Psoas muscle (tissue), 7 donors: ENCODE measurements at regions not wholly inside any gene's neighbourhood (a gene's known extent, or its start where the extent isn't known, plus 50 kb on each side); places are given as distances from the start of the nearest gene placed in this dataset.

Experiments used
- ATAC-seq, 4 donors: fragments of 200-7000 bp; cut with Tn5 transposase; one replicate each; pipeline ENCODE4 v1.9.1; 2020; ENCODE audit warnings: moderate library complexity in 3 of 4, mild to moderate bottlenecking in 2 of 4
- DNase-seq, 2 donors: peaks; one replicate each; pipeline ENCODE4 v3.0.0-alpha.2; 2020
- H3K27ac ChIP-seq: fragments of 200-600 bp; one replicate; pipeline ENCODE4 v1.8.0; 2022
- H3K27me3 ChIP-seq, 3 donors: fragments of 200-600 bp in 1 of 3; one replicate each; pipeline versions ENCODE4 v1.6.1 to v1.8.0; 2013 to 2022; ENCODE audit warnings: low read length in 2 of 3, mild to moderate bottlenecking in 2 of 3, moderate library complexity in 1 of 3; ENCODE audit not compliant: insufficient read depth in 3 of 3
- H3K36me3 ChIP-seq, 2 donors: fragments of 200-600 bp in 1 of 2; one replicate each; pipeline versions ENCODE4 v1.6.1 to v1.8.0; 2013 to 2022; ENCODE audit warnings: low read depth in 1 of 2, mild to moderate bottlenecking in 1 of 2, moderate library complexity in 1 of 2; ENCODE audit not compliant: insufficient read depth in 1 of 2
- H3K4me1 ChIP-seq: fragments of 200-600 bp; one replicate; pipeline ENCODE4 v1.8.0; 2022
- H3K4me3 ChIP-seq: fragments of 200-600 bp; one replicate; pipeline ENCODE4 v1.8.0; 2022; ENCODE audit warnings: mild to moderate bottlenecking
- H3K9me3 ChIP-seq: fragments of 200-600 bp; one replicate; pipeline ENCODE4 v1.8.0; 2022
- CTCF ChIP-seq: fragments of 200-600 bp; IDR thresholded peaks from one replicate; pipeline ENCODE4 v1.8.0; 2022; ENCODE audit warnings: antibody characterized with exemption
- WGBS, 3 donors: extraction: QIAGEN DNeasy Blood & Tissue Kit; methylation state at CpG; one replicate each; pipeline versions ENCODE4 v1.1.6 to v1.1.7; 2013; 5-methylcytosine and 5-hydroxymethylcytosine counted together
- intact Hi-C, 2 donors: fragments of 100-400 bp; cut with DNase I; formaldehyde crosslinking; loops; one replicate each; pipeline versions ENCODE4 v1.11.0 to v1.14.2; 2022
- donor health status: healthy with polysubstance abuse.
- donor health status: DM: no; HTN: no; CAD: no; lungs with moderate emphysema.
- donor health status: Bipolar disorder and iron deficiency.
- donor health status: healthy.
- donor health status: DM: yes; HTN: yes; CAD: no.
- donor health status: DM: no; HTN: no; CAD: no.
- donor health status: DM: yes; HTN: yes; CAD: no.

GRCh38 chr5:168167338-168167737 is 124.1 kb upstream of the WWC1 start:
- Histone ChIP-seq H3K27me3 (peaks cover 0 to 2% (median 0%) of the 10 kb centered on the region in 3 donors), H3K36me3 (no peaks in the 10 kb centered on the region), H3K4me3 (no peak overlapping the region), H3K9me3 (no peaks in the 10 kb centered on the region), H3K27ac (no peak overlapping the region), H3K4me1 (no peaks in the 10 kb centered on the region)
- TF ChIP-seq CTCF = no peak
- ATAC-seq (no peak), DNase-seq (no peak)
- WGBS, 3 donors = 89 to 96% (median 94%) methylated on average over 7 of the region's 7 CpGs
- intact Hi-C loops = no loop called here

- H3K27me3 ChIP-seq = no peaks in the 10 kb centered on the region
- no peak overlapping the region for H3K4me3 ChIP-seq
- no peak overlapping the region for H3K27ac ChIP-seq
- H3K9me3 ChIP-seq = no peaks in the 10 kb centered on the region
- WGBS, 3 donors = 42 to 56% (median 47%) methylated on average over 13 of the region's 13 CpGs
- intact Hi-C loops = no loop called here
- no peak for ATAC-seq
- H3K36me3 ChIP-seq = no peaks in the 10 kb centered on the region
- DNase-seq = no peak
- TF ChIP-seq CTCF = no peak
- H3K4me1 ChIP-seq = no peaks in the 10 kb centered on the region
These were observed 122.3 kb upstream of the WWC1 start for GRCh38 chr5:168168978-168169698.

GRCh38 chr5:168169791-168170190 is 121.7 kb upstream of the WWC1 start:
- ATAC-seq (no peak), DNase-seq (no peak)
- Histone ChIP-seq H3K4me3 (no peak overlapping the region), H3K27me3 (no peaks in the 10 kb centered on the region), H3K27ac (no peak overlapping the region), H3K36me3 (no peaks in the 10 kb centered on the region), H3K4me1 (no peaks in the 10 kb centered on the region), H3K9me3 (no peaks in the 10 kb centered on the region)
- intact Hi-C loops = no loop called here
- TF ChIP-seq CTCF = no peak

- TF ChIP-seq CTCF = no peak
- WGBS, 3 donors = 57 to 60% (median 57%) methylated on average over 15 of the region's 15 CpGs
- no peaks in the 10 kb centered on the region for H3K36me3 ChIP-seq
- DNase-seq (no peak), ATAC-seq (no peak)
- intact Hi-C loops = no loop called here
- no peak overlapping the region for H3K4me3 ChIP-seq
- no peaks in the 10 kb centered on the region for H3K27me3 ChIP-seq
- no peak overlapping the region for H3K27ac ChIP-seq
- no peaks in the 10 kb centered on the region for H3K4me1 ChIP-seq
- H3K9me3 ChIP-seq = no peaks in the 10 kb centered on the region
These were observed 119.3 kb upstream of the WWC1 start for GRCh38 chr5:168171901-168172759.
